WTC11 (cell line): ENCODE measurements at regions not wholly inside any gene's neighbourhood (a gene's known extent, or its start where the extent isn't known, plus 50 kb on each side); places are given as distances from the start of the nearest gene placed in this dataset.

ENCODE experiments used
- ATAC-seq: fragments of 200-7000 bp; cut with Tn5 transposase; 2 replicates; pipeline ENCODE4 v1.10.0; 2021; ENCODE audit warnings: mild to moderate bottlenecking, moderate library complexity
- CTCF ChIA-PET: fragments of 300-600 bp; sonication (Branson Sonifier 250); formaldehyde crosslinking; loops from one replicate; lab custom pipeline; 2021; ENCODE audit warnings: antibody characterized with exemption; lab: Charles Lee
- POLR2A ChIA-PET: fragments of 350-600 bp; sonication (Branson Sonifier 250); formaldehyde crosslinking; loops from one replicate; lab custom pipeline; 2021; ENCODE audit warnings: antibody characterized with exemption; lab: Charles Lee
- DNase-seq: peaks from one replicate; pipeline ENCODE4 v3.0.0; 2021; ENCODE audit warnings: low spot score
- H3K27ac Mint-ChIP-seq: 2 replicates; pipeline ENCODE4 v1.8.0; 2021; ENCODE audit warnings: mixed read lengths
- H3K27me3 Mint-ChIP-seq: 2 replicates; pipeline ENCODE4 v1.8.0; 2021; ENCODE audit warnings: low read depth, mild to moderate bottlenecking, moderate library complexity, mixed read lengths
- H3K36me3 Mint-ChIP-seq: 2 replicates; pipeline ENCODE4 v1.8.0; 2021; ENCODE audit warnings: mixed read lengths
- H3K4me1 Mint-ChIP-seq: 2 replicates; pipeline ENCODE4 v1.8.0; 2022; ENCODE audit warnings: mixed read lengths
- H3K4me3 Mint-ChIP-seq: 2 replicates; pipeline ENCODE4 v1.8.0; 2021; ENCODE audit warnings: mild to moderate bottlenecking, moderate library complexity, mixed read lengths
- H3K9me3 Mint-ChIP-seq: 2 replicates; pipeline ENCODE4 v1.8.0; 2021; ENCODE audit warnings: mixed read lengths
- ATF1 ChIP-seq: sonication (generic); formaldehyde crosslinking; IDR thresholded peaks from 2 replicates; pipeline ENCODE4 v1.8.1; 2023; ENCODE audit warnings: mild to moderate bottlenecking, moderate library complexity, missing genetic modification reagents
- CBFB ChIP-seq: sonication (generic); formaldehyde crosslinking; IDR thresholded peaks from 2 replicates; pipeline ENCODE4 v1.8.1; 2022; ENCODE audit warnings: mild to moderate bottlenecking, low read depth, missing genetic modification reagents
- E2F5 ChIP-seq: sonication (generic); formaldehyde crosslinking; IDR thresholded peaks from 2 replicates; pipeline ENCODE4 v1.8.1; 2022; ENCODE audit warnings: mild to moderate bottlenecking, moderate library complexity, missing genetic modification reagents
- ELF4 ChIP-seq: sonication (generic); formaldehyde crosslinking; IDR thresholded peaks from 2 replicates; pipeline ENCODE4 v1.8.1; 2022; ENCODE audit warnings: low read depth, mild to moderate bottlenecking, moderate library complexity, missing genetic modification reagents
- ERG ChIP-seq: fragments of 250-450 bp; sonication (Bioruptor Pico); IDR thresholded peaks from 2 replicates; pipeline ENCODE4 v1.8.0; 2021; ENCODE audit warnings: mild to moderate bottlenecking
- FOXJ3 ChIP-seq: sonication (generic); formaldehyde crosslinking; IDR thresholded peaks from 2 replicates; pipeline ENCODE4 v1.9.0; 2021; ENCODE audit warnings: missing genetic modification reagents, mild to moderate bottlenecking, borderline replicate concordance
- GRHL2 ChIP-seq: fragments of 250-450 bp; sonication (Bioruptor Pico); IDR thresholded peaks from 2 replicates; pipeline ENCODE4 v1.8.0; 2022; ENCODE audit warnings: mild to moderate bottlenecking, moderate library complexity; ENCODE audit not compliant: insufficient replicate concordance, severe bottlenecking
- JAZF1 ChIP-seq: fragments of 250-450 bp; sonication (Bioruptor Pico); IDR thresholded peaks from 2 replicates; pipeline ENCODE4 v1.9.0; 2021; ENCODE audit warnings: moderate library complexity, mild to moderate bottlenecking, inconsistent platforms
- JUN ChIP-seq: sonication (generic); formaldehyde crosslinking; IDR thresholded peaks from 2 replicates; pipeline ENCODE4 v1.8.0; 2023; ENCODE audit warnings: mild to moderate bottlenecking, missing genetic modification reagents
- KAT7 ChIP-seq: sonication (generic); formaldehyde crosslinking; IDR thresholded peaks from 2 replicates; pipeline ENCODE4 v1.8.1; 2023; ENCODE audit warnings: missing genetic modification reagents, mild to moderate bottlenecking, borderline replicate concordance
- NFE2L1 ChIP-seq: sonication (generic); formaldehyde crosslinking; IDR thresholded peaks from 2 replicates; pipeline ENCODE4 v1.8.1; 2023; ENCODE audit warnings: missing genetic modification reagents
- NFYB ChIP-seq: sonication (generic); formaldehyde crosslinking; conservative IDR thresholded peaks from 2 replicates; pipeline ENCODE4 v1.8.0; 2022; ENCODE audit warnings: low read depth, missing genetic modification reagents
- NR3C1 ChIP-seq: sonication (generic); formaldehyde crosslinking; conservative IDR thresholded peaks from 2 replicates; pipeline ENCODE4 v1.8.1; 2023; ENCODE audit warnings: low read depth, mild to moderate bottlenecking, missing genetic modification reagents
- OVOL2 ChIP-seq: fragments of 250-450 bp; sonication (Bioruptor Pico); IDR thresholded peaks from 2 replicates; pipeline ENCODE4 v1.9.0; 2021; ENCODE audit warnings: mild to moderate bottlenecking, borderline replicate concordance
- PREB ChIP-seq: sonication (generic); formaldehyde crosslinking; IDR thresholded peaks from 2 replicates; pipeline ENCODE4 v1.8.1; 2022; ENCODE audit warnings: mild to moderate bottlenecking, missing genetic modification reagents, moderate library complexity, borderline replicate concordance
- SMAD3 ChIP-seq: sonication (generic); formaldehyde crosslinking; IDR thresholded peaks from 2 replicates; pipeline ENCODE4 v1.8.0; 2022; ENCODE audit warnings: missing genetic modification reagents, mild to moderate bottlenecking, borderline replicate concordance
- SMAD4 ChIP-seq: sonication (generic); formaldehyde crosslinking; IDR thresholded peaks from 2 replicates; pipeline ENCODE4 v1.8.0; 2022; ENCODE audit warnings: mild to moderate bottlenecking, missing genetic modification reagents
- SOX15 ChIP-seq: fragments of 250-450 bp; sonication (Bioruptor Pico); IDR thresholded peaks from 2 replicates; pipeline ENCODE4 v1.9.0; 2021; ENCODE audit warnings: mild to moderate bottlenecking
- SP1 ChIP-seq: sonication (generic); formaldehyde crosslinking; conservative IDR thresholded peaks from 2 replicates; pipeline ENCODE4 v1.8.1; 2022; ENCODE audit warnings: missing genetic modification reagents
- STAT6 ChIP-seq: sonication (generic); formaldehyde crosslinking; conservative IDR thresholded peaks from 2 replicates; pipeline ENCODE4 v1.8.1; 2023; ENCODE audit warnings: mild to moderate bottlenecking, low read depth, missing genetic modification reagents, moderate library complexity
- TCF7 ChIP-seq: sonication (generic); formaldehyde crosslinking; IDR thresholded peaks from 2 replicates; pipeline ENCODE4 v1.8.0; 2022; ENCODE audit warnings: mild to moderate bottlenecking, low read depth, missing genetic modification reagents, moderate library complexity
- USF2 ChIP-seq: sonication (generic); formaldehyde crosslinking; IDR thresholded peaks from 2 replicates; pipeline ENCODE4 v1.8.1; 2023; ENCODE audit warnings: mild to moderate bottlenecking, missing genetic modification reagents, moderate library complexity
- ZNF121 ChIP-seq: sonication (generic); formaldehyde crosslinking; IDR thresholded peaks from 2 replicates; pipeline ENCODE4 v1.8.0; 2023; ENCODE audit warnings: missing genetic modification reagents
- ZNF232 ChIP-seq: sonication (generic); formaldehyde crosslinking; IDR thresholded peaks from 2 replicates; pipeline ENCODE4 v1.8.0; 2022; ENCODE audit warnings: mild to moderate bottlenecking, missing genetic modification reagents
- ZNF317 ChIP-seq: sonication (generic); formaldehyde crosslinking; IDR thresholded peaks from 2 replicates; pipeline ENCODE4 v1.8.1; 2023; ENCODE audit warnings: low read depth, mild to moderate bottlenecking, moderate library complexity, missing genetic modification reagents, borderline replicate concordance
- ZNF425 ChIP-seq: fragments of 250-450 bp; sonication (Bioruptor Pico); conservative IDR thresholded peaks from 2 replicates; pipeline ENCODE4 v1.9.0; 2021; ENCODE audit warnings: mild to moderate bottlenecking
- ZNF671 ChIP-seq: fragments of 250-450 bp; sonication (Bioruptor Pico); IDR thresholded peaks from 2 replicates; pipeline ENCODE4 v1.8.0; 2021; ENCODE audit warnings: mild to moderate bottlenecking

- POLR2A ChIA-PET = no interaction called here
- peak; percentile 70 for ATAC-seq
Observed at GRCh38 chr4:75169427-75169826, 236.5 kb downstream of the PARM1 start.

GRCh38 chr4:75169020-75169419 lies 236.1 kb downstream of the PARM1 start:
- ChIA-PET CTCF (no interaction called here), POLR2A (no interaction called here)
- ATAC-seq (no peak), DNase-seq (no peak)
- H3K4me1 Mint-ChIP-seq = peaks cover 38% of the 10 kb centered on the region
- peaks cover 23% of the 10 kb centered on the region for H3K9me3 Mint-ChIP-seq
- H3K36me3 Mint-ChIP-seq = peaks cover 23% of the 10 kb centered on the region
- peaks cover 10% of the 10 kb centered on the region for H3K27me3 Mint-ChIP-seq
- peak overlapping the region; percentile 54; the same call in 1 of the 2 replicates for H3K27ac Mint-ChIP-seq
- H3K4me3 Mint-ChIP-seq = no peak overlapping the region
- TF ChIP-seq KAT7 (CRISPR knock-in tag) = no peak
- TF ChIP-seq NR3C1 = no peak
- TF ChIP-seq SMAD3 = no peak
- TF ChIP-seq ZNF121 (CRISPR knock-in tag) = no peak
- no peak for TF ChIP-seq SMAD4 (CRISPR knock-in tag)
- TF ChIP-seq SP1 = no peak
- no peak for TF ChIP-seq JAZF1 (CRISPR knock-in tag)
- no peak for TF ChIP-seq E2F5 (CRISPR knock-in tag)
- TF ChIP-seq ZNF425 (CRISPR knock-in tag) = no peak
- no peak for TF ChIP-seq TCF7 (CRISPR knock-in tag)

More at GRCh38 chr4:75169427-75169826, 236.5 kb downstream of the PARM1 start:
- Mint-ChIP-seq H3K4me1 (peaks cover 38% of the 10 kb centered on the region), H3K27ac (peak overlapping the region; percentile 54; the same call in 1 of the 2 replicates), H3K9me3 (peaks cover 23% of the 10 kb centered on the region), H3K27me3 (peaks cover 10% of the 10 kb centered on the region), H3K4me3 (no peak overlapping the region), H3K36me3 (peaks cover 23% of the 10 kb centered on the region)
- CTCF ChIA-PET = no interaction called here
- no peak for DNase-seq
- no peak for TF ChIP-seq SP1
- TF ChIP-seq GRHL2 (CRISPR knock-in tag) = no peak
- TF ChIP-seq ZNF232 (CRISPR knock-in tag) = no peak
- no peak for TF ChIP-seq USF2 (CRISPR knock-in tag)
- no peak for TF ChIP-seq STAT6 (CRISPR knock-in tag)
- no peak for TF ChIP-seq ELF4 (CRISPR knock-in tag)
- TF ChIP-seq ZNF121 (CRISPR knock-in tag) = no peak
- no peak for TF ChIP-seq NFYB
- TF ChIP-seq OVOL2 (CRISPR knock-in tag) = no peak
- no peak for TF ChIP-seq ATF1 (CRISPR knock-in tag)
- TF ChIP-seq FOXJ3 (CRISPR knock-in tag) = no peak
- no peak for TF ChIP-seq CBFB (CRISPR knock-in tag)
- no peak for TF ChIP-seq ZNF317 (CRISPR knock-in tag)
- TF ChIP-seq ZNF671 (CRISPR knock-in tag) = no peak
- TF ChIP-seq SOX15 = no peak
- no peak for TF ChIP-seq ERG
- TF ChIP-seq NFE2L1 (CRISPR knock-in tag) = no peak
- no peak for TF ChIP-seq JUN (CRISPR knock-in tag)
- no peak for TF ChIP-seq PREB (CRISPR knock-in tag)
